ENCODE measurements at regions not wholly inside any gene's neighbourhood (a gene's known extent, or its start where the extent isn't known, plus 50 kb on each side); places are given as distances from the start of the nearest gene placed in this dataset.

DNA sequence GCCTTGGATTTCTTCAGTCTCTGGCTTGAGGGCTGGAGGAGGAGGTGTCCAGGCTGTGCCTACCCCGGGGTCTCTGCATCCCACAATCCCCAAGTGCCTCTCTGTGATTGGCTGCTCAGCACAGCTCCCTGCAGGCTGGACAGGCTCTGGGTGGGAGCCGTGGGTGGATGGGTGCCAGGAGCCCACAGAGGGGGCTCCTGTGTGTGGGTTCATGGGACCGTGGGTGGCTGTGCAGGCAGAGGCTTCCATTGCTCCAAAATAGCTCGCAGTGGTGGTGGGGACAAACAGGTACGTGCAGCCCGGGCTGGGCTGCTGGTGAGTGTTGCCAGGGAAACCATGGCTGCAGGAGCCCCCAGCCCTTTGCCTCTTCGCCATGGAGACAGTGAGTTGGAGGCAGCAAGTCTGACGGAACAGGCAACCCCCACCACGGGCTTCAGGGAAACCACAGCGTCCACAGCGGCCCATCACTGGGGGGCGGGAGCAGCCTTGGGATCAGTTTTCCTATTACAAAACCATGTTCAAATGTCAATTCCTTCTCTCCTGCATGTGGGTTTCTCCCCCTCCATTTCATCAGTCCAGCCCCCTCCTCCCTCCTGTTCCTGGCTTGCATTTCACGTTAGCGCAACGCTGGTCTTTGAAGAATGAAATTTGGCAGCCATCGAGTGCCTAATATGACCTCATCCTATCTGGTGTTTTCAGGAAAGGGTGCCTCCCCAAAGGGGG is 155.2 kb downstream of the TRIM29 start:
- Histone ChIP-seq H3K9me2 (replicated peaks; ENCODE audit: insufficient read depth) (no peaks in the 10 kb centered on the region), H3K79me2 (no peaks in the 10 kb centered on the region), H4K20me1 (ENCODE audit: insufficient read depth, poor library complexity, severe bottlenecking) (no peaks in the 10 kb centered on the region), H3K4me1 (ENCODE audit: insufficient read depth) (no peaks in the 10 kb centered on the region), H3K36me3 (replicated peaks; ENCODE audit: insufficient read depth, low read depth) (no peaks in the 10 kb centered on the region), H3K4me3 (no peak overlapping the region), H2AFZ (no peak overlapping the region), H3K4me2 (no peak overlapping the region), H3K9me3 (ENCODE audit: low read depth) (no peaks in the 10 kb centered on the region), H3K27ac (no peak overlapping the region), H3K27me3 (peaks cover 3% of the 10 kb centered on the region)
- DNase-seq (ENCODE audit: low spot score): no peak
- WGBS (ENCODE audit: low lambda C conversion rate, missing lambda C conversion rate): 78% methylated on average over 16 of the region's 16 CpGs
- TF ChIP-seq, protein P1, sequence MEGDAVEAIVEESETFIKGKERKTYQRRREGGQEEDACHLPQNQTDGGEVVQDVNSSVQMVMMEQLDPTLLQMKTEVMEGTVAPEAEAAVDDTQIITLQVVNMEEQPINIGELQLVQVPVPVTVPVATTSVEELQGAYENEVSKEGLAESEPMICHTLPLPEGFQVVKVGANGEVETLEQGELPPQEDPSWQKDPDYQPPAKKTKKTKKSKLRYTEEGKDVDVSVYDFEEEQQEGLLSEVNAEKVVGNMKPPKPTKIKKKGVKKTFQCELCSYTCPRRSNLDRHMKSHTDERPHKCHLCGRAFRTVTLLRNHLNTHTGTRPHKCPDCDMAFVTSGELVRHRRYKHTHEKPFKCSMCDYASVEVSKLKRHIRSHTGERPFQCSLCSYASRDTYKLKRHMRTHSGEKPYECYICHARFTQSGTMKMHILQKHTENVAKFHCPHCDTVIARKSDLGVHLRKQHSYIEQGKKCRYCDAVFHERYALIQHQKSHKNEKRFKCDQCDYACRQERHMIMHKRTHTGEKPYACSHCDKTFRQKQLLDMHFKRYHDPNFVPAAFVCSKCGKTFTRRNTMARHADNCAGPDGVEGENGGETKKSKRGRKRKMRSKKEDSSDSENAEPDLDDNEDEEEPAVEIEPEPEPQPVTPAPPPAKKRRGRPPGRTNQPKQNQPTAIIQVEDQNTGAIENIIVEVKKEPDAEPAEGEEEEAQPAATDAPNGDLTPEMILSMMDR (IDR thresholded peaks at IDR 0.05; ENCODE audit: poor library complexity): no peak
- no peak for TF ChIP-seq EZH2phosphoT487 (IDR thresholded peaks at IDR 0.05; ENCODE audit: low read depth, severe bottlenecking, unreplicated experiment)
- TF ChIP-seq EZH2 (IDR thresholded peaks at IDR 0.05; ENCODE audit: borderline replicate concordance): no peak

DNA sequence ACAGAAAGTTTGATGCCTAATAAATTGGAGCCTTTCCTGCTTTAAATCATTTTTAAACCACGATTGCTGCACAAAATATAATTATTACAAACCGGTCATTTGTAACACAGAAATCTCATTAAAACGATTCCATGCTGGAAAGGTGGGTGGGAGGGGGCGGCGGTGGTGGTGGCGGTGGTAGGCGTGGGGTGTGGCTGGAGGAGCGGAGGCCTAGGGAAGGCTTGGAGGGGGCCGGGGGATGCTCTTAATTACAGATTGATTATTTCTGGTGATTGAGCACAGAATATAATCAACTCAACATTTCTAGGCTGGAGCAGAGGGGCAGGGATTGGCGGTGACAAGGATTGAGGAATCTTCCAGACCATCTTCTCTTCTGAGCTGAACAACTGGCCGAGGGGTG is 157.5 kb downstream of the TRIM29 start:
- DNase-seq (ENCODE audit: low spot score): no peak
- Histone ChIP-seq H3K9me3 (ENCODE audit: low read depth) (no peaks in the 10 kb centered on the region), H3K36me3 (replicated peaks; ENCODE audit: insufficient read depth, low read depth) (no peaks in the 10 kb centered on the region), H3K4me1 (ENCODE audit: insufficient read depth) (no peaks in the 10 kb centered on the region), H3K27me3 (peaks cover 3% of the 10 kb centered on the region), H3K27ac (no peak overlapping the region), H3K79me2 (no peaks in the 10 kb centered on the region), H3K4me2 (no peak overlapping the region), H3K9me2 (replicated peaks; ENCODE audit: insufficient read depth) (no peaks in the 10 kb centered on the region), H3K4me3 (no peak overlapping the region), H4K20me1 (ENCODE audit: insufficient read depth, poor library complexity, severe bottlenecking) (no peaks in the 10 kb centered on the region), H2AFZ (no peak overlapping the region)
- TF ChIP-seq, protein P1 (IDR thresholded peaks at IDR 0.05; ENCODE audit: poor library complexity): no peak
- TF ChIP-seq EZH2 (IDR thresholded peaks at IDR 0.05; ENCODE audit: borderline replicate concordance): no peak
- TF ChIP-seq EZH2phosphoT487 (IDR thresholded peaks at IDR 0.05; ENCODE audit: low read depth, severe bottlenecking, unreplicated experiment): no peak
- WGBS (ENCODE audit: low lambda C conversion rate, missing lambda C conversion rate): 84% methylated on average over 10 of the region's 11 CpGs

DNA sequence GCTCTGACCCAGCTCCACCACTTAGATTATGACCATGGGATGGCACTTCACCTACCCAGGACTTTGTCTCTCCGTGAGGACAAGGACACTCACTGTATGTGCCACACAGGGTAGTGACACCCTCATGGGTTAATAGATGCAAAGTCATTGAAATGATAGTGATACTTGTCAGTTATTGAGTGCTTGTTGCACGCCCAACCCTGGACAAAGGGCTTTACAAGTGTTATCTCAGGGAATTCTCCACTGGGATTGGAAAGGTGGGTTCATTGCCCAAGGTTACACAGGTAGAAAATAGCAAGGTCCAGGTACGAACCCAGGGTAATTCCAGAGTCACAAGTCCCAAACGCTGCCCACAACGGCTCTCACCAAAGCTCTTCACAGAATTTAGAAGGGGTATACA is 158.2 kb downstream of the TRIM29 start:
- Histone ChIP-seq H3K9me2 (replicated peaks; ENCODE audit: insufficient read depth) (no peaks in the 10 kb centered on the region), H3K79me2 (no peaks in the 10 kb centered on the region), H3K27me3 (no peaks in the 10 kb centered on the region), H4K20me1 (ENCODE audit: insufficient read depth, poor library complexity, severe bottlenecking) (no peaks in the 10 kb centered on the region), H3K27ac (no peak overlapping the region), H3K4me1 (ENCODE audit: insufficient read depth) (no peaks in the 10 kb centered on the region), H3K4me2 (no peak overlapping the region), H3K36me3 (replicated peaks; ENCODE audit: insufficient read depth, low read depth) (no peaks in the 10 kb centered on the region), H2AFZ (no peak overlapping the region), H3K9me3 (ENCODE audit: low read depth) (no peaks in the 10 kb centered on the region), H3K4me3 (no peak overlapping the region)
- TF ChIP-seq, protein P1 (IDR thresholded peaks at IDR 0.05; ENCODE audit: poor library complexity): no peak
- TF ChIP-seq EZH2phosphoT487 (IDR thresholded peaks at IDR 0.05; ENCODE audit: low read depth, severe bottlenecking, unreplicated experiment): no peak
- no peak for TF ChIP-seq EZH2 (IDR thresholded peaks at IDR 0.05; ENCODE audit: borderline replicate concordance)
- WGBS (ENCODE audit: low lambda C conversion rate, missing lambda C conversion rate): 79% methylated on average over 5 of the region's 5 CpGs
- DNase-seq (ENCODE audit: low spot score): no peak

All from hepatocyte (in vitro differentiated cells).